22Rv1 (cell line): ENCODE measurements at regions not wholly inside any gene's neighbourhood (a gene's known extent, or its start where the extent isn't known, plus 50 kb on each side); places are given as distances from the start of the nearest gene placed in this dataset.

ENCODE experiments used
- ZFX ChIP-seq: fragments of 450-650 bp; IDR thresholded peaks from 2 replicates; pipeline ENCODE4 v1.6.1; 2017; ENCODE audit warnings: antibody characterized with exemption, borderline replicate concordance
- TF ChIP-seq, protein P1 (sequence below): fragments of 450-650 bp; IDR thresholded peaks from 2 replicates; pipeline ENCODE4 v1.5.1; 2017; ENCODE audit warnings: mild to moderate bottlenecking

DNA sequence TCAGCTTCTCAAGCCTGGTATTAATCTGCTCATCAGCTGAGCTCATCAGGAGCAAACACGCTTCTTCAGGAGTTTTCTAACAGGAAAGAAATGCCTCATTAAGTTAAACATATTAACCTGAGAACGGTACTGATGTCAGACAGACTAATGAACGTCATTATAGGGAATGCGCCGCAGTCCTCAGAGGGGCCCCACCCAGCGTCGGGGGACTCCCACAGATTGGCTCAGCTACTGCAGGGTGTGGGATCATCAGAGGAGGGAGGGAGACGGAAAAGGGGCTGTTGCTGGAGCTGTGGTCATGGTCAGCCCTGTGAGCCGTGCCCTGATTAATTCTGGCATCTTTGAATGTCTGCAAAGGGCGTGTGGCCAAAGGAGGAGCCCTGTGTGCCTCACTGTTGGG lies 348.5 kb downstream of the PTPRU start:
- TF ChIP-seq, protein P1, sequence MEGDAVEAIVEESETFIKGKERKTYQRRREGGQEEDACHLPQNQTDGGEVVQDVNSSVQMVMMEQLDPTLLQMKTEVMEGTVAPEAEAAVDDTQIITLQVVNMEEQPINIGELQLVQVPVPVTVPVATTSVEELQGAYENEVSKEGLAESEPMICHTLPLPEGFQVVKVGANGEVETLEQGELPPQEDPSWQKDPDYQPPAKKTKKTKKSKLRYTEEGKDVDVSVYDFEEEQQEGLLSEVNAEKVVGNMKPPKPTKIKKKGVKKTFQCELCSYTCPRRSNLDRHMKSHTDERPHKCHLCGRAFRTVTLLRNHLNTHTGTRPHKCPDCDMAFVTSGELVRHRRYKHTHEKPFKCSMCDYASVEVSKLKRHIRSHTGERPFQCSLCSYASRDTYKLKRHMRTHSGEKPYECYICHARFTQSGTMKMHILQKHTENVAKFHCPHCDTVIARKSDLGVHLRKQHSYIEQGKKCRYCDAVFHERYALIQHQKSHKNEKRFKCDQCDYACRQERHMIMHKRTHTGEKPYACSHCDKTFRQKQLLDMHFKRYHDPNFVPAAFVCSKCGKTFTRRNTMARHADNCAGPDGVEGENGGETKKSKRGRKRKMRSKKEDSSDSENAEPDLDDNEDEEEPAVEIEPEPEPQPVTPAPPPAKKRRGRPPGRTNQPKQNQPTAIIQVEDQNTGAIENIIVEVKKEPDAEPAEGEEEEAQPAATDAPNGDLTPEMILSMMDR, result no peak
- TF ChIP-seq ZFX, result no peak
